HG02973 (cell line): ENCODE measurements at regions not wholly inside any gene's neighbourhood (a gene's known extent, or its start where the extent isn't known, plus 50 kb on each side); places are given as distances from the start of the nearest gene placed in this dataset.

Source experiments
- ATAC-seq: cut with Tn5 transposase; IDR thresholded peaks from one replicate; pipeline ENCODE4 v1.9.1; 2021; ENCODE audit warnings: moderate library complexity; ENCODE audit not compliant: unreplicated experiment

GRCh38 chr2:15038366-15039364 lies 406.1 kb downstream of the LRATD1 start:
- no peak for ATAC-seq

DNA sequence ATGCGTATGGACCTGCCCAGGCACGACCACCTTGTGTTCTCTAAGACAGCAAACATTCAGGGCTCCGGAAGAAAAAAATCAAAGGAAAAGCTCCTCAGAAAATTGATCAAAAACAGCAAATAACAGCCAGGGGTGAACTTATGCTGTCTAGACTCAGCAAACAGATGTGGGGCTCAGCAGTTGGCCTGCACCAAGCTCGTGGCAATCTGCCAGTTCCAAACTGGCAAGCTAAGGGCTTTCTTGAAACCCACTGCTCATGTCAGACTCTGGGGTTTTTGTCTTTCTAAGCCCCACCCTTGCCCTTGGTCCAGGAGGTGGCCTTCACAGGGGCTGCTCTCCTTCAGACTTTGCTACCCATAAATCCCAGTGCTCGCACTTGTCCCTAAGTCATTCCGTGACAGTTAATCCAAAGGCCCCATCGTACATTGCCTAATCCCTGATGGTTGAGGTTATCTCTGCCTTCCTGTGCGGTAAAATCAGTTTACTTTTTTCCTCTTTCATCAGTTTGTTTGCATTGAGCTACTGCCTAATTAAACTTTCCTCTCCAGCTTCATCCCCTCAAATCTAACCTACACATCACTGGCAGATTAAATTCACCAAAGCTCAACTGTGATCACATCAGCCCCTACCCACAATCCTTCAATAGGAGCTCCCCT lies 408.0 kb downstream of the LRATD1 start:
- ATAC-seq = no peak

DNA sequence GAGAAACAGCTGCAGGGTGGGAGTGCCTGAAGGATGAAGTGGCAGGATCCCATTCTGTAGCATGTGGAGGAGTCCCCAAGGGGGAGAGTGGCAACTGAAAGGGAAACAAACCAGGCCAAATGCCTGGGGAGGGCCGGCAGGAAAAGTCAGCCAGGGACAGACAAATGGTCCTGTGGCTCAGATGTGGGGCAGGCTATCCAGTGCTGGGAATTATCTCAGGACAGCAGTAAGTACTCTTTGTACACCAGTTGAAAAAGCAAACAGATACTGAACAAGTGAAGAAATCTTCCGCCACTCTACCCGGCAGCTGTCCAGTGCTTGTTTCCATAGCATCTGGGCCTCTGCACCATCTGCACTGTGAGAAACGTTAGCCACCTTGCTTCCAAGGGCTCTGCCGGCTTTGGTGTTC lies 408.9 kb downstream of the LRATD1 start:
- ATAC-seq = no peak

- ATAC-seq = no peak
These were observed 410.3 kb downstream of the LRATD1 start for GRCh38 chr2:15042801-15043217.

DNA sequence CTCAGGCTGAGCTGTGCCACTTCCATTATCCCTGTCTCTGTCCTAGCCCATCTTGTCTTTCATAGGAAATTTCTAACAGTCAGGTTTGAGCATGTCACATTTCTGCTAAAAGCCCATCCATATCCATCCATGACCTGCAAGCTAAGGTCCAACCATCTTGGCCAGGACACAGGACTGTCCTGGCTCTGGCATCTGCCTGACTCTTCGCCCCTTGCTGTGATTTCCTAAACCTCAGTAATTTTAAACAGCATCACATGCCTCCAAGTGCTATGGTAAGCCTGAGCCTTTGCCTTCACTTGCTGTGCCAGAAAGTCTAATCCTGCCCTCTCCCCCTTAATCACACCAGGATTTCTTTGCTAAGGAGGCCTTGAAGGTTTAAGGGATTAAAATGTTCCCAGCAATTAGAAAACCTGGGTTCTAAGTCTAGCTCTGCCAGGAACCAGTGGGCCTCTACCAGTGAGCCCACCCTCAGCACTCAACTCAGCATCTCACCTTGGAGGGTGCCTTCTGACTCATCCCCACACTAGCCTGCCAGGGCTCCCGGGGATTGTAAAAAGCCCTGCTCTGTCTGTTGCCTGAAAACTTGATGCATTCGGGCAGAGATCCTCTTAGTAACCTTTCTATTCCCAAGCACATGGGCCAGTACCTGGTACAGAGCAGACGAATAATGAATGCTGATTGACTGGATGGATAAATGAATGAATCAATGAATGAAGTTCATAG lies 411.0 kb downstream of the LRATD1 start:
- ATAC-seq = no peak

GRCh38 chr2:15045054-15045453 lies 412.5 kb downstream of the LRATD1 start:
- no peak for ATAC-seq

DNA sequence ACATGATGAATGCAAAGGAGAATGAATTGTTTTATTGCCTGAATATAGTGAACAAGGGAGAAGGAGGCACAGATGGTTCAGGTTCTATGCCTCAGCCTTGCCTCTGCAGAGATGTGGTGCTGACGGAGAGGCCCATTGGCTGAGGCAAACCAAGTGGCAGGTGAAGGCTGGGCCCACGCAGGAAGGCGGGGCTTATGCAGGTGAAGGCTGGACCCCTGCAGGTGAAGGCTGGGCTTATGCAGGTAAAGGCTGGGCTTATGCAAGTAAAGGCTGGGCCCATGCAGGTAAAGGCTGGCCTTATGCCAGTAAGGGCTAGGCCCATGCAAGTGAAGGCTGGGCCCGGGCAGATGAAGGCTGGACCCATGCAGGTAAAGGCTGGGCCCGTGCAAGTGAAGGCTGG lies 414.7 kb downstream of the LRATD1 start:
- no peak for ATAC-seq

- ATAC-seq = no peak
These were observed 415.5 kb downstream of the LRATD1 start for GRCh38 chr2:15048000-15048399.

DNA sequence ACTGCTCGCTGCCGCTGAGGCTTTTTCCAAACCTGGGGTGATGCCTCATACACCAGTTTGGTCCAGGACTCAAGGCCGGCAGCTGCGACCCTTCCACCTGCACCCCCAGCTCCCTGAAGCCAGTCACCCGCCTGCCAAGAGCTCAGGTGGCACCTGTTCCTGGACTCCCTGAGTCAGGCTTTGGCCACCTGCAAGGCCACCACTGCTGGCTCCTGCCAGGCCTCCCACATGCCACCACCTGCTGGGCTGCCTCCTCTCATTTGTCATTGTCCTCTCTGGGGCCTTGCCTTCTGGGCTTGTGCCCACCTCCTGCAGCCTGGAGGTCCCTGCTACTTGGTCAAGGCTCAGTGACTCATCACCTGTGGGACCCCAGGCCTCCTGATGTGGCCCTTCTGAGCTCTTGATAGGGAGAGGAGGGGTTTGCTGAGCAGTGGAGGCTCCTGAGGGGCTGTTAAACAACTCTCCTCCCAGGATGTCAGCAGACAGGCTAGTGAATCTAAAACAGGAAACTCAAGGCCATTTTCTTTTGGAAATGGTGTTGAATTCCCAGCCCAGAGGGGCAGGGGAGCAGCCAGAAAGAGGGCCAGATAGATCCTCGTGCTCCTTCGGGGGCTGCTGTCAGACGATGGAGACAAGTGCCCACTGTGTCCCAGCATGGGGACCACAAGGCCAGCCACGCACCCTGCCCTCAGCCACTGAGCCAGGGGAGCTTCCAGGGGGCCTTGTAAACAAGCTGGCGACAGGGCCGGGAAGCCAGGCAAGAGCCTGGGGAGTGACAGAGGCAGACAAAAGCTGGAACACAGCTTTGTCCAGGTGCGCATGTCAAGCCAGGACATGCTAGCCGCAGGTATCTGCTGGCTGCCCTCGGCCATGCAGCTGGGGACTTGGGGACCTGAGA lies 416.8 kb downstream of the LRATD1 start:
- ATAC-seq = no peak

- ATAC-seq = no peak
These were observed 418.0 kb downstream of the LRATD1 start for GRCh38 chr2:15050483-15050882.

DNA sequence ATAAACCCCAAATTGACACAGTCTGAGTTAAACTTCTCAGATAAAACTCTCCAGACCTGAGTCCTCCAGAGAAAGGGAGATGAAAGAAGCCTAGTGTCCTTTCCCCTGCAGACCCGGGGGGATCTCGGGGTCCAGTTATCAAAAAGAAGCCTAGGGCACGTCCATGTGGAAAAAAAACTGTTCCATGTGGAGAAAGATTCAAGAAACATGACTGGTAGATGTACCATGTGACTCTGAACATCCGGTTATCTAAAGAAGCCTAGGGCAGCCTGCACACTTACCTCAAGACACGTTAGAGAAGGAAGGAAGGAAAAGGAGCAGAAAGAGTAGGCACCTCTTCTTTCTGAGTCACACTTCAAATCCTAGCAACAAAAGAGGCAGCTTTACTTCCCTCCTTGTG lies 421.0 kb downstream of the LRATD1 start:
- no peak for ATAC-seq

- peak; percentile 67 for ATAC-seq
These were observed 425.7 kb downstream of the LRATD1 start for GRCh38 chr2:15058015-15058720.

DNA sequence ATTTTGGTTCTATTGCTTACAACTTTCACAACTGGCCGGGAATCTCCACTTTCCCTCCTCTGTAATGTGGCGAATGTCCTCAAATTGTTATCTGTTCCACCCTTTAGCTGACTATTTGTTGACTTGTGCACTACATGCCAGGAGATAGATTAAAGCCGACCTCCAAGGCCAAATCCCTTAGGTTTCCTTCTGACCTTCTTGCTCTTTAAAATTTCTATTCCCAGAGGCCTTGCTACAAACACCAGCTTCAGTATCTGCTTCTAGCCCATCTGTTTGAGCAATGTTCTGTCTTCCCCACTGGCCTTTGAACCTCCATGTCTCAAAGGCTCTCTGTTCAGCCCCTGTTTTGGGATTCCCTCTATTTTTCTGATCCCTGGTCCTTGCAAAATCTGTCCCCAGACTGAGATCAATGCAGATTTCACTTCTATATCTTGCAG lies 426.2 kb downstream of the LRATD1 start:
- ATAC-seq = no peak

DNA sequence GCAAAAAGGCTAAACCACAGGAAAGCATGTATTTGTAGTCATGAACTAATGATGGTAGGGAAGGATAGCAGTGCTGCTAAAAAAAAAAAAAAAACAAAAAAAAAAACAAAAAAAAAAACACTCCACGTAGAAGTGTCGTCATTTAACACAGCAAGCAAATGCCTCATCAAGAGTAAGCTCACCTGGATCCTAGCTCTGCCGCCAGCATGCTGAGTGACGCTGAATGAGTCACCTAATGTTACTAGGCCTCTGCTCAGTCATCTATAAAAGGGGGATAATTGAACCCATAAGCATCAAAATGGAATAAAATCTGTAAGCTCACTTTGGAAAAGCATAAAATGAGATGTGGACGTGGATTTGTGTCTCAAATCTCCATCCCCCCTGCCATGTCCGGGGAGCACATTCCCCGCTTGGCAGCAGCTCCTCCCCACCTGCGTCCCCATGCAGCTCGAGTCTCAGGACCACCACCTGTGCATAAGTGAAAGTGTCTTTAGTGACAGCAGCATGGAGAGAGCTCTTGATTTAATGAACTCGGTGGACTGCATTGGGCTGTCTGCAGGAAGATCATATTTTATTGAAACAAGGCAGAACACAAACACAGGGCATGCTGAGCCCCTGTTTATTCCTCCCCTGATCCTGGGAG lies 427.5 kb downstream of the LRATD1 start:
- ATAC-seq = no peak

- no peak for ATAC-seq
These were observed 428.8 kb downstream of the LRATD1 start for GRCh38 chr2:15061268-15061667.

- ATAC-seq = no peak
These were observed 433.6 kb downstream of the LRATD1 start for GRCh38 chr2:15066138-15066537.

GRCh38 chr2:15069149-15069548 lies 436.6 kb downstream of the LRATD1 start:
- no peak for ATAC-seq

- no peak for ATAC-seq
These were observed 440.3 kb downstream of the LRATD1 start for GRCh38 chr2:15072836-15073235.

DNA sequence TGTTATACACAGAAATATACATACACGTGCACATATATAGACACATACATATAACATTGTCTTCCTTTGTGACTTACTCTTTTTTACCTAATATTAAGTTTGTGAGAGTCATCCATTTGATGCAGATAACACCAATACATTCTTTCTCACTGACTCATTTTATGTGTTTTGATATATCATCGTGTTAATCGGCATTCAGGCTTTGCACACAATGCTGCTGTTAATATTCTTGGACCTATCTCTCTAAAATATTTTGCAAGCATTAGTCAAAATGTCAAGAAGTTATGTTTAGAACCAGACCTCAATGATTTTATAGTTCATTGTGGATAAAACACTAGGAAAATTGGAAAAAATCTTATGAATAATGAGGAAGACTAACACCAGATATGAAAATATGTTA lies 441.1 kb downstream of the LRATD1 start:
- no peak for ATAC-seq
